ENCODE measurements at regions not wholly inside any gene's neighbourhood (a gene's known extent, or its start where the extent isn't known, plus 50 kb on each side); places are given as distances from the start of the nearest gene placed in this dataset.
"Not testable (repeated sequence)": the region's sequence is repeated elsewhere in the genome, so short reads cannot be mapped to it uniquely, and the experiment has no call there.

- DNase-seq: no peak
These were observed 230.5 kb downstream of the TM9SF2 start for GRCh38 chr13:99731747-99732146.

DNA sequence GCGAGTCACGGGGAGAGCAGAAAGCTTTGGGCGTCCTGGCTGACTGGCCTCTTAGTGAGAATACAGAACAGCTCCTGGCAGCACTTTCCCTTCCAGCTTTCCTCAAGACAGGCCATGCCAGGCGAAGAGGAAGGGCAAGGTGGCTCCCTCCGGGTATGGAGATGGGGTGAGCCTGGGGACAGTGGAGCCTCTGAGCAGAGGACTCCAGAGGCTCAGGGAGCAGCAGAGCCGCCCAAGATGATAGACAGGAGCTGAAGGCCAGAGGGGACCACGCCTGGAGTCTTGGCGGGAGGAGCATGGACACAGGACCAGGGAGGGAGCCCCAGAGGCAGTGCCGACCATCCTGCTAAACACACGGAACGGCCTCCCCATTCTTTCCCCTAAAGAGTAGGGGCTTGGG, 229.1 kb downstream of the TM9SF2 start:
- no peak for DNase-seq

DNA sequence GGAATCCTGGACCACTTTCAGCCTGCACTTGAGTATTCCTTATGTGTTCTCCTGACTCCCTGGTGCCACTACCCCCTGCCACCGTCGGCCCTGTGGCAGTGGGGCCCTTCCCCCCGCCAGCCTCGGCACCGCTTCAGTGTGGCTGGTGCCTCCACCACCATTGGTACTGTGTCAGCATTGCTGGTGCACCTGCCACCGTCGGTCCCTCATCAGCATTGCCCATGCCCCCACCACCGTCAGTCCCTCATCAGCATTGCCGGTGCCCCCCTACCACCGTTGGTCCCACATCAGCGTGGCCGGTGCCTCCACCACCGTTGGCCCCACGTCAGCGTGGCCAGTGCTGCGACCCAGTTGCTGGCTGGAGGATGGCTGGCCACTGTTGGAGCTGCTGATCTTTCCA, 228.5 kb downstream of the TM9SF2 start:
- DNase-seq: no peak

DNA sequence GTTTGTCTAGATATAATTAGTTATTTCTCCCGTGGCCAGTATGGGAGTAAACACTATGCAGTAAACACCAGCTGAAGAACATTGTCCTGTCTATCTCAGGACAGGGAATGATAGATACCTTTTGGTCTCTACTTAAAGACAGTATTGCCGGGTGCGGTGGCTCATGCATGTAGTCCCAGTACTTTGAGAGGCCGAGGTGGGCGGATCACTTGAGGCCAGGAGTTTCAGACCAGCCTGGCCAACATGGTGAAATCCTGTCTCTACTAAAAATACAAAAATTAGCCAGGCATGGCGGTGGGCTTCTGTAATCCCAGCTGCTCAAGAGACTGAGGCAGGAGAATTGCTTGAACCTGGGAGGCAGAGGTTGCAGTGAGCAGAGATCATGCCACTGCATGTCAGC, 226.4 kb downstream of the TM9SF2 start:
- DNase-seq: not testable (repeated sequence)

DNA sequence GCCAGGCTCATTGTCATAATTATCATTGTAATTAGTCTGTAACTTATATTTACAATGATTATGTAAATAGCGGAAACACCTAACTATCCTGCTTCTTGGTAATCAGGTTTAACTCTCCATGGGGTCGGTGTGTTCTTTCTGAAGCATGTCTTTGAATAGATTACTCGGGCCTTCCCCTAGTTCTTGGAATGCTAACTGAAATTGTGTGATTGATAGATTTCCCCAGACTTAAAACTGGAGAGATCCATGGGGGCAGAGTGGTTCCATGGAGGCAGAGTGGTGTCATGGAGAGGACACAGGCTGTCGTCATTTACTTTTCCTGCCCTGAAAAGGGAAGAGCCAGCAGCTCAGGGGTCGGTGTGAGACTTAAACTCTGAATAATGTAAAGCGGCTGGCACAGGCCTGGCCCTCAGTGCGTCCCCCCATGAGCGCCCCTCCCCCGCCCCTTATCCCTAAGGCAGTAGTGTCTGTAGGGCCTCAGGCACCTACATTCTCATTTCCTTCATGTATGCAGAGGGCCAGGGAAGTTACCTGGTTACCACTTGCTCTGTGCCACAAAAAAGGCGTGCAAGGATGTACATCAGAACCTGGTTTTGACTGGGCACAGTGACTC, 225.1 kb downstream of the TM9SF2 start:
- no peak for DNase-seq

GRCh38 chr13:99725644-99726043, 224.4 kb downstream of the TM9SF2 start:
- DNase-seq: no peak

DNA sequence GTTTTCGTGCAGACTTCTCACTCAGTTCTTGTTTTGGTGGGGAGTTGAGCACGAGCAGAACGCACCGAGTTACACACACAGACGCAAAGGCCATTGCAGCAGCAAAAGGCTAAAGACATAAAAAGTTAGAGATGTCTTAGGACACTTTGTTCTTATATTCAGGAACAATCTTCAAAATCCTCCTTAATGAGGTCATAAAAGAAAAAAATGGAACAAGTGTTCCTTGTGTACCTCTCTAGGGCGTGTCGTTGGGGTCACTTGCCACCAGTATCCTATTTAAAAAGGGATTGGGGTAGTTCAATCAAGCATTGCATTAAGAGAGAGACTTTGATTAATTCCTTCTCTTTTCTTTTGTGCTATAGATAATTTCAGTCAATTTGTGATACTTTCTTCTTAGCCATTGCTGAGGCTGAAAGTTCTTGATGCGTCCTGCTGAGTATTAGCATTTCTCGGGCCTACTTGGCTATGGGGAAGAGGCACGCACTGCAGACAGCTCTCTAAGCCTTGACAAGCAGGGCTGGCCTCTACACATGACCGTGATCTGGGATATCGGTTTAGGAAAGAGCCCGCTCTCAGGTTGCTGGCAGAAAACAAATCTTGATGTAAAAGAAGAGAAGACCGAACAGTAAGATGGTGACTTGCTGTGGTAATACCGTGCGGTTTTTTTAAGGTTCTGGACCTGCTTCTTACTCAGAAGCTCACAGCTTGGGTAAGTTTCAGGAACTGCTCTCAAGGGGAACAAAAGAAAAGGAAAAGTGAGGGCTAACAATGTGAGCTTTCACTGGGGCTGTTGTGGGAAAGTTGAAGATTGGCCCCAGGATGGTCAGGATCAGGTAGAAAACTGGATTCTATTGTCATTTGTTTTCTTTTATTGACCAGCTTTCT, 223.6 kb downstream of the TM9SF2 start:
- no peak for DNase-seq

- DNase-seq: no peak
These were observed 222.6 kb downstream of the TM9SF2 start for GRCh38 chr13:99723878-99724277.

GRCh38 chr13:99722931-99723330, 221.7 kb downstream of the TM9SF2 start:
- no peak for DNase-seq

DNA sequence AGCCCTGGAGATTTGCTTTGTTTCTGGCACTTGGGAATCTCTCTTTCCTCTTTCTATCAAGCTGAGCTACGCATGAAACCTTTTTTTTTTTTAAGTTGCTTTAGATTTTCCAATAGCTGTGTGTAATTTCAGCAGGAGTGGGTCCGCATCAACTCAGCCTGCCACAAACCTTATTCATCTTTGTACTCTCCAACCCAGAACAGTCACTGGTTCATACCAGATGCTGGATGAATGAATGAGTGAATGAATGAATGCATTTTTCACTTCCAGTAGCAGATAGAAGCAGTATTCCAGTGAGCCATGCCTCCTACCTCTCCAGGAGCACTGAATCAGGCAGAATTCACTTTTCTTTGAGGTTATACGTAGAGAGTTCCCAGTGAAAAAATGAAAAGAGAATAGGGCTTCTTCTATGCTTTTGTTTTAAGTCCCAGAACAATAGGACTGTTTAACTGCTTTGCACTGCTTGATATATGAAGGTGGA, 221.1 kb downstream of the TM9SF2 start:
- DNase-seq: no peak

GRCh38 chr13:99721606-99722337, 220.5 kb downstream of the TM9SF2 start:
- no peak for DNase-seq

DNA sequence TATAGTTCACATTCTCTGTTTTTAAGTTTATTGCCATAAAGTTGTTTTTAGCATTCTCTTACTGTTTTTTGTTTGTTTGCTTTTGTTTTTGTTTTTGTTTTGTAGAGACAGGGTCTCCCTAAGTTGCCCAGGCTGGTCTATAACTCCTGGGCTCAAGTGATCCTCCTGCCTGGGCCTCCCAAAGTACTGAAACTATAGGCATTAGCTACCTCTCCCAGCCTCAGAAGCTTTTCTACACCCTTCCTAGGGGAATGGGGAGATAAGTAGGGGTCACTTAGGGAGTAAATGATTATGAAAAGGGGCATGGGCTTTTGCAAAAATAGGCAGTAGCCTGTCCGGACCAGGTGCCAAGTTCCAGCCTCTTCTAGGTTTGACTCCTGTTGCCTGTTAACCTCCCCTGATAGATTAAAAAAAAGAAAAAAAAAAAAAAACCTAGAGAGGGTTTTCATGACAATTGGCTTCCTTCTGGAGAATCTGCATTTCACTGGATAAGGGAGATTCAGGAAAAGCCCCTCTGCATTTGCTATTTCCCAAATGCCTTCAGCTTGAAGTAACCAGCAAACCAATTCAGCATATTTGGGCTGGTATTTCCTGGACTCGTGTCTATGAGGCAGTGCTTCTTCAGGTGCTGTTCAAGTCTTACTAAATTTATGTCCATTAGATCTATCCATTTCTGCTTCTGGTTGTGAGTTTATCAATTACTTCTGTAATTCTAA, 216.8 kb downstream of the TM9SF2 start:
- no peak for DNase-seq

DNA sequence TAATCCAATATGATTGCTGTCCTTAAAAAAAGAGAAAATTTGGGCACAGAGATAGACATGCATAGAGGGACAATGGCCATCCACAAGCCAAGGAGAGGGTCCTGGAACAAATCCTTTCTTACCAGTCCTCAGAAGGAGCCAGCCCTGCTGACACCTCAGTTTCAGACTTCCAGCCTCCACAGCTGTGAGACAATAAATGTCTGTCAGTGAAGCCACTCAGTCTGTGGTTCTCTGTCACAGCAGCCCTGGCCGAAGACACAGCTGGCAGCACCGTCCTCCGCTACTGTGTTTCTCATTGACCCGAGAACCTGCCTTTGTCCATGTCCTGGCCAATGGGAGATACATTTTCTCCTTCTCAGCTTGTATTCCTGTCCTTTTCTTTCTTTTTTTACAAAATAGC, 207.9 kb downstream of the TM9SF2 start:
- DNase-seq: no peak

DNA sequence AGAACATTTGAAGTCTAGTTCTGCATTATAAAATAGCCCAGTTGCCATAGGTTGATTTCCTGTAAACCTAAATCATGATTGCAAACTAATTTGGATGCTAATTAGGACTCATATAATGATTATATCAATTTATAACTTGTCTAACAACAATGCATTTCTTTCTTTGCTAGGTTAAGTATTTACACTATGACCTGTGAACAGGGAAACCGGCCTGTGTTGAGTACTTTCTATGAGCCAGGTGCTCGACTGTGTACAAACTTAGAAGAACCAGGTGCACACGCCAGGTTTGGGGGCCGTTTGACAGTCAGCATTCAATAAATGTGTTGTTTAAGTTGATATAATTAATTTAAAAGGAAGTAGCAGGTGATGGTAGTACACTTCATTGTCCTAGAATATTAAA, 203.1 kb downstream of the TM9SF2 start:
- no peak for DNase-seq

- DNase-seq: no peak
These were observed 202.6 kb downstream of the TM9SF2 start for GRCh38 chr13:99703908-99704307.

GRCh38 chr13:99702687-99703319, 201.5 kb downstream of the TM9SF2 start:
- DNase-seq: no peak

DNA sequence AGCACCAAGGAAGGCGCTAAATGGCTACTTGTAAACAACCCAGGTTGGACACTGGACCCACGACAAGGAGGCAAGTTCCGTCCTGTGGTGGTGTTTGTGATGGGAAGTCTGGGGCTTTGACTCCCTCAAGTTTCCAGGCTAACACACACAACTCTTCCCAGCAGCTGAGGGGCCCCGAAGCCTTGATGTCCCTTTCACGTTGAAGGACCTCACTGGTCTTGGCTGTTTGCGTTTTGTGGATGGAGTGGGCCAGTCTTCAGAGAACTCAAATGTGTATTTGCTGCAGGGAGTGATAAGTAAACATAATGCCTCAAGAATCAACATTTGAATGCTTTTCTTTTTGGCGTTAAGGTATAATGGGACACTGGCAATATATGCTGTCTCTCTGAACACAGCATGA, 199.2 kb downstream of the TM9SF2 start:
- no peak for DNase-seq

DNA sequence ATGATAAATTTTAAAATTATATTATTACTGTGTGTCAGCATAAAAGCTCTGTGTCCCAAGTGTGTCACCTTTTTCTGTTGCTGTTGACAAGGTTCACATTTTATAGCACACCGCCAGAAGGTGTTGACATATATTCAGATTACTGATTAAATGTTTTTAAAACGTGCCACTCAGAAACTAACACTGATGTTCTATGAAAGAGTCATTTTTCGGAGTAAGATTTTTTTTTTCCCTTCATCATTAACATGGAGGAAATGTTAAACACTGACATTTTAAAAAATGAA, 197.5 kb downstream of the TM9SF2 start:
- no peak for DNase-seq

DNA sequence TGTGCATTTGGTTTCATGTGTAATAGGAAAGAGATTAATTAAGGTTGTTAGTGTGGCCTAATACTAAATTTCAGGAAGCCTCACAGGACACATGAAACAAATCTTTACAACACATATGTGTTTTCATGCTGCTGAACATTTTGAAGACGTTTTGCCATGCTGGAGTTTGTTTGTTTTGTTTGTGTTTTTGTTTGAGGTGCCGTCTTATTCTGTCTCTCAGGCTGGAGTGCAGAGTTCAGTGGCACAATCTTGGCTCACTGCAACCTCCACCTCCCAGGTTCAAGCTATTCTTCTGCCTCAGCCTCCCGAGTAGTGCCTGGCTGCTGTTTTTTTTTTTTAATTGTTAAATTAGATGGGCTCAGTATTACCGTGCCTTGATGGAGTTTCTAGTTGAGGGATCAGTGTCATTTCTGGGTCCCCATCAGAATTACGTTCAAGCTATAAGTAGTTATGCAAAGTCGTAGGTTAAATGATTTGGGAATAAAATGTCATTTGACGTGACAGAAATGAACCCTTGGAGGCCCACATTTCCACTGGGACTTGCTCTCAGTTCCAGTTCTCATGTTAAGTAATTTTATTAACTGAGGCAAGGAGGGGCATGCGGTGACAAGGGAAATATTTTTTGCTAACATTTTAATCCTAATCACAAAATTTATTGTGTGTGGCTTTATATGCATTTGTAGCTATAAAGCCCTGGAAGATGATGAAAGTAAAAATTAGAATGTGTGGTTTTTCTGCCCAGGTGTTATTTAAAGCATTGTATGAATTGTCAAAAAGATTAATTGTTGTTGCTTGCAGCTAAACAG, 196.9 kb downstream of the TM9SF2 start:
- no peak for DNase-seq

DNA sequence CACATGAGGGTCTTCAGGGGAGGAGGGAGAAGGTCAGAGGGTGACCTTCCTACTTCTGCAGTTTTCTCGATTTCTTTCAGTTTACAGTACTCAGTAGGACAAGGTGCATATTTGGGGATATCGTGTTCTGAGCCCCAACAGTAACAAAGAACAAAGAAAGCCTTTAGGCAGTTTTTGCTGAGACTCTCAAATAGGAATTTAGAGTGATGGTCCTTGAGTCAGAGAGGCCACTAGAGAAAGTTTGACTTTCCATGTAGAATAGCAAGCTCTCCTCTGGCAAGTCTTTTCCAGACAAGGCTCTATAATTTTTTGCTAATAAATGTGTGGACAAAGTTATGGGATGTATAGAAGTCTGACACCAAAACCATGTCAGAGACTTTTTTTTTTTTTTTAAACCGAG, 194.6 kb downstream of the TM9SF2 start:
- DNase-seq: no peak

GRCh38 chr13:99693852-99694611, 192.8 kb downstream of the TM9SF2 start:
- no peak for DNase-seq
